ENCODE measurements at regions not wholly inside any gene's neighbourhood (a gene's known extent, or its start where the extent isn't known, plus 50 kb on each side); places are given as distances from the start of the nearest gene placed in this dataset.

DNA sequence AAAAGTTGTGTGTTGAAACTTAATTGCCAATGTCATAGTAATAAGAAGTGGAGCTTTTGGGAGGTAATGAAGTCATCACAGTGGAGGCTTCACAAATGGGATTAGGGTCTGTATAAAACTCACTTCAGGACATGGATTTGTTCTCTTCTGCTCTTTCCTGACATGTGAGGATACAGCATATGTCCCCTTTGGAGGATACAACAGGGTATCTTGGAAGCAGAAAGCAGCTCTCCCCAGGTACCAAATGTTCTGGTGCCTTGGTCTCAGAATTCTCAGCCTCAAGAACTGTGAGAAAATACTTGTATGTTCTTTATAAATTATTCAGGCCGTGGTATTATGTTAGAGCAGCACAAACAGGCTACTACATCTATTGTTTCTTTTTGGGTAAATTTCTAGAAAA lies 210.9 kb downstream of the DIPK2A start:
- TF ChIP-seq, protein P1, sequence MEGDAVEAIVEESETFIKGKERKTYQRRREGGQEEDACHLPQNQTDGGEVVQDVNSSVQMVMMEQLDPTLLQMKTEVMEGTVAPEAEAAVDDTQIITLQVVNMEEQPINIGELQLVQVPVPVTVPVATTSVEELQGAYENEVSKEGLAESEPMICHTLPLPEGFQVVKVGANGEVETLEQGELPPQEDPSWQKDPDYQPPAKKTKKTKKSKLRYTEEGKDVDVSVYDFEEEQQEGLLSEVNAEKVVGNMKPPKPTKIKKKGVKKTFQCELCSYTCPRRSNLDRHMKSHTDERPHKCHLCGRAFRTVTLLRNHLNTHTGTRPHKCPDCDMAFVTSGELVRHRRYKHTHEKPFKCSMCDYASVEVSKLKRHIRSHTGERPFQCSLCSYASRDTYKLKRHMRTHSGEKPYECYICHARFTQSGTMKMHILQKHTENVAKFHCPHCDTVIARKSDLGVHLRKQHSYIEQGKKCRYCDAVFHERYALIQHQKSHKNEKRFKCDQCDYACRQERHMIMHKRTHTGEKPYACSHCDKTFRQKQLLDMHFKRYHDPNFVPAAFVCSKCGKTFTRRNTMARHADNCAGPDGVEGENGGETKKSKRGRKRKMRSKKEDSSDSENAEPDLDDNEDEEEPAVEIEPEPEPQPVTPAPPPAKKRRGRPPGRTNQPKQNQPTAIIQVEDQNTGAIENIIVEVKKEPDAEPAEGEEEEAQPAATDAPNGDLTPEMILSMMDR (IDR thresholded peaks at IDR 0.05): no peak
- TF ChIP-seq POLR2A (IDR thresholded peaks at IDR 0.05): no peak
- TF ChIP-seq POLR2AphosphoS5 (IDR thresholded peaks at IDR 0.05): no peak

Measured in breast epithelium (tissue), 3 donors.